Stimulated activated CD4-positive, alpha-beta T cell treated with anti-CD3 and anti-CD28 coated beads, Interleukin-2, amount 100 ng/mL, for 48 hours (primary cell): ENCODE measurements at regions not wholly inside any gene's neighbourhood (a gene's known extent, or its start where the extent isn't known, plus 50 kb on each side); places are given as distances from the start of the nearest gene placed in this dataset.
"Not testable (repeated sequence)": the region's sequence is repeated elsewhere in the genome, so short reads cannot be mapped to it uniquely, and the experiment has no call there.

Source experiments
- DNase-seq, 2 donors: peaks; one replicate each; pipeline ENCODE4 v3.0.0-alpha.2; 2020

- DNase-seq = no peak
These were observed 211.9 kb downstream of the FGF9 start for GRCh38 chr13:21882766-21883165.

DNA sequence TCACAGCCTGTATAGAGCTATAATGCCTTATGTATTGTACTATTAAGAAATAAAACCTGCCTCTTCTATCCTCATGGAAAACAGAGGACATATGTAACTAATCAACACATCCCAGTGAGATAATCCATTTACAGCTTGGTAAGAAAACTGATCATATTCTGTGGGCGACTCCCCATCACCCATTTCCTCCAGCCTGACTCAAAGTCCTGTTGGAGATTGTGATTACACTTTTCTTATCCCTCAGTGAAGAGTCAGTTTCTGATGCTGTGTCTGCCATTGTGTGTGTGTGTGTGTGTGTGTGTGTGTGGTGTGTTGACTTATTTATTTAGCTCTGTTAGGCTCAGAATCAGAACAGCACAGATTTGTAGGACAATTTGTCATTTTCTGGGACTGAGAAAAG is 212.8 kb downstream of the FGF9 start:
- no peak for DNase-seq

GRCh38 chr13:21884299-21884909 is 213.5 kb downstream of the FGF9 start:
- DNase-seq = no peak

- no peak for DNase-seq
These were observed 214.2 kb downstream of the FGF9 start for GRCh38 chr13:21884965-21885567.

GRCh38 chr13:21885714-21886224 is 214.9 kb downstream of the FGF9 start:
- no peak for DNase-seq

GRCh38 chr13:21889651-21890050 is 218.8 kb downstream of the FGF9 start:
- DNase-seq = no peak

- DNase-seq = not testable (repeated sequence)
These were observed 219.3 kb downstream of the FGF9 start for GRCh38 chr13:21890220-21890619.

DNA sequence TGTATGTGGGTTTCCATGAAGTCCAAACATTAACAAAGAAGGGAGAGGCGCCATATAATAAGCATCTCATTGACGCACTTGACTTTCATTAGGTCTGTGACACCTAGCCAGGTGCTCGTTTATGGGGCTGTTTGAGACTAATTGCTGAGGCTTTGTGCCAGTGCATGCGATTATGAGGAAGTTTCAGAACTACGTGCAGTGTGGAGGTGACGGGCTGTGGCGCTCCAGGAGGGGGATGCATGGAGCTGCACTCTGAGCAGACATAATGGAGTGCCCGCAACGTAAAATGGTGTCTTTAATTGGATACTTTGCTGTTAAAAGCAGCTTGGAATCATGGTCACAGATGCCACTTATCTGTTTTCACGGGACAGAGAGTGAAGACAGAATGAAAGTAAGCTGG is 223.2 kb downstream of the FGF9 start:
- no peak for DNase-seq

DNA sequence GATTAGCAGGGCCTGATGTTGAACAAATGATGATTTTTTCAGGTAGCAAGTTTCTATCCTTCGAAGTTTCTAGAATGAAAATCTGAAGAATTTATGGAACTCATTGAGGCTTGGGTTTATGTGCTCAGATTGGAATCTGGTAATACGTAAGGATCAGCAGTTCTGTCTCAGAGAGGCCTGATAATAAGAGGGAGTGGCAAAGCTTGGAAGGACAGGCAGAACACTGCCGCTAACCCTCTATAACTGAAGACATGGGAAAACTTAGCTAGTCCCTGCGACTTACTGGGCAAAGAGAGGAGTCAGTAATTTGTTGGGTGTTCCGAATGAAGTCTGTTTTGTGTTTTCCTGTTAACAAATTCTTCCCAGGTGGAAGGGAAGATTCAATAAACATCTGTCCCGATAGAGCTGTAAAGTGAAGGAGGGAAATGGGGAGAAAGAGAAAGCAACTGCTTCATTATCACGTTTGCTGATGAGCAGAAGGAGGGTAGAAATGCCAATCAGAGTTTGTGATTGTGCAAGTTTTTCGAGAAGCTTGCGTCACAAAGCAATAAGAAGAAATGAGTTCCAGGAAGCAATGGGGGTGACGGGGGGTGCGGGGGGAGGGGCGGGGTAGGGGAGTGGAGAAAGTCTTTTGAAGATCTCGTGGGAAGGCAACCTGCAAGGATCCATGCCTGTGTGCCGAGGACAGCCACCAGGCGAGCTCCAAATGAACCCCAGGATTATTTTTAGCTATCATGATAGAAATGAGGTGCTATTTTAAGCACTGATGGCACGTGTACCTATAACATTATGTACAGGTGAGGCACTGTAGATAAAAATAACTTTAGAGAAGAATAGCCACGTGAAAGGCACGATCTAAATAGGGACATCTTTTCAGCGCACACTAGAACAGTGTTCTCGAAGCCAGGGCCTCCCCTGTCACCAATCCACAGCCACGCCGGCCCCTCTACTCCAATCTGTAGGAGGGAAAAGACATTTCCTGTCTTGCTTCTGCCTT is 224.1 kb downstream of the FGF9 start:
- no peak for DNase-seq

DNA sequence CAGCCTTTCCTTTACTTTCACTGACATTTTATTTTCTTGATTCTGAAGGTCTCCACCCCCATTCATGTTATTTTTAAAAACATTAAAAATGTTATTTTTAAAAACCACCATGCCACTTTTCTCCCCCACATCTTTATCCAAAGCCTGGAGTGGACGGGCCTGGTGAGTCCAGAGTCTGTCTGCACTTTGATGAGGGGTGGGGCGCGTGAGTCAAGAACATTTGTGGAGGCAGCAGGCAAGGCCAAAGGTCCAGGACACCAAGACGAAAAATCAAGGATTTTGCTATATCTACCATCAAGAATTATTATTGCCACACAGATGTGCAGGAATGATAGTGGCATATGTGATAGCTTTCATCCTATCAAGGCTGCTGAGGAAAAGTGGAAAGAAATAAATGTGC is 224.9 kb downstream of the FGF9 start:
- no peak for DNase-seq

DNA sequence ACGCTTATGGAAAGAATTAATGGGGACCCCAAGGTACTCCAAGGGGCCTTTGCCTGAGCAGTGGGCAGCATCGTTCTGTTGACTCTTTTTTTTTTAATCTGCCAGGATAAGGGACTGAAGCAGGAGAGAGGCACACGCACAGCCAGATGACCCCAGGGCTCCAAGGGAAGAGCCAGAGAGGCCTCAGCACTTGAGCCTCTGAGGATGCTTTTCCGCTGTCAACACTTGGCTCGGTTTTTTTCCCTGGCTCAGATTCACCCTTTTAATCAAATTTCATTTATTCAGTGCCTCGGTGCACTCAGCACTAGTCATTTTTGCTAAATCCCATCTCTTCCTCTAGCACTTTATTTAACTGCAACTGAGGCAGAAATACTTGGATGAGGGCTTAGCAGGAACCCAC is 226.3 kb downstream of the FGF9 start:
- no peak for DNase-seq

- no peak for DNase-seq
These were observed 227.6 kb downstream of the FGF9 start for GRCh38 chr13:21898459-21898858.

DNA sequence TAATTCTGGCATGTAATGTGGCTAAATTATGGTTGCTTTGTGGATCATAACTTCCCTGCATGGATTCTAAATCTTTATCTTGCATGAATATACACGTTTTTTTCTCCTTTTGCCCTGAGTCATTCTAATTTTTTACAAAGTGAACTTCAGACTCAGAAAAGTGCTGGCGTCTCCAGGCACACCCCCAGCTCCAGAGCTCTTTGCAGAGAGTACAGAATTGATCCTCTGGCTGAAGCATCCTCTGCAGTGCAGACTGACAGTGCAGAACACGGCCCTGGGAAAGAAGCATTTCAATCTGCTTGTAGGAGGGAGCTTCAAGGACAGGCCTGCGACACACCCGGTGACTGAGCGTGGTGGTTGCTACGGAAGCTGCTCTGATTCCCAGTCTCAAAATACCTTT is 228.1 kb downstream of the FGF9 start:
- DNase-seq = no peak

DNA sequence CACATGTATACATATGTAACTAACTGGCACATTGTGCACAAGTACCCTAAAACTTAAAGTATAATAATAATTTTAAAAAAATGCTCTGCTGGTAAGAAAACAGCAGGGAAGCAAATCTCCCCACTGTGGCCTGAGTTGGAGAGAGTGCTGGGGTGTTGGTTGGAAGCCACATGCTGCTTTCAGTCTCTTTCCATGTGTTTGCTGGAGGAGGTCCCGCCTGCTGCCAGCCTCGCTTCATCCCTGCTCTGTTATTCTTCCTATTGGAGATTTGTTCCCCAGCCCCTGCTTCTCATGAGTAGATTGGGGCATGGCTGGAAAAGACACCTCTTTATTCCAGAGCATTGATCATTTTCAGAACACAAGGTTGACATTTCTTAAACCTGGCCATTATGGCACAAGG is 230.5 kb downstream of the FGF9 start:
- no peak for DNase-seq

DNA sequence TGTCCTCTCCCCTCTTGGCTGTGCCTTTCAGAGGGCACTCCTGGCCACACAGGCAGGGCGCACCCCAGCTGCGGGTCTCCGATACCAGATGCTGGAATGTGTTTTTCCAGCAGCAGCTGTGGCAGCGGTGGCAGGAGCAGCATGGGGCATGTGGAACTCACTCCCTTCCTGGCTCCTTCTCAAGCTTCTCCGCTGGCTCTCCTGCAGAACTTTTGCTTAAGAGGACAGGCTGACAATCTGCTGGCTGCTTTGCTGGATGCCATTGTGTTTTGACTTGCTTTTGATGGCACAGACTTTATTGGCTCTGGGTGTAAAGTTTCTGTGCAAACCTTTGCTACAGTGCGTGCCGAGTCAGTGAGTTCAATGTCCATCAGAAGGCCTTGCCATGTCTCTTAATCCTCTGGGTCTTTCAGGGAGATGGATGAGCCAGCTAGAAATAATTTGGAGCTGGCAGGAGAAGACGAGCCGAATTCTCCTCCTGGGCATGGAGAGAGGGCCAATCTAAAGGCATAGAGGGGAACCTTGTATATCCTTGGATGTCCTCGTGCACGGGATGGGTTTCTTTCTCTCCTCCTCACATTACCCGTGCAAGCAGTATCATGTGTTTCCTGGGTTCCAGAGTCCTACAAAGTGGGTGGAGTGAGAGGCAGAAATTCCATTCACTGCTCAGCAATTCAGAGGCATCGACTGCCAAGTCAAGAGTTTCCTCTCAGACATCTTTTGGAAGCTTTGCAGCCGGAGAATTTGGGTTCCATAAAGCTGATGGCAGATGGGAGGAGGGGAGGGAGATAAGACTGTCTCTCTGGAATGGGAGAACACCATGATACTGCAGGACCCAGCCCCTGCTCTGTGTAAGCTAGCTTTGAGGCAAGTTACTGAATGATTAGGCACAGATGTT is 231.2 kb downstream of the FGF9 start:
- DNase-seq = no peak

DNA sequence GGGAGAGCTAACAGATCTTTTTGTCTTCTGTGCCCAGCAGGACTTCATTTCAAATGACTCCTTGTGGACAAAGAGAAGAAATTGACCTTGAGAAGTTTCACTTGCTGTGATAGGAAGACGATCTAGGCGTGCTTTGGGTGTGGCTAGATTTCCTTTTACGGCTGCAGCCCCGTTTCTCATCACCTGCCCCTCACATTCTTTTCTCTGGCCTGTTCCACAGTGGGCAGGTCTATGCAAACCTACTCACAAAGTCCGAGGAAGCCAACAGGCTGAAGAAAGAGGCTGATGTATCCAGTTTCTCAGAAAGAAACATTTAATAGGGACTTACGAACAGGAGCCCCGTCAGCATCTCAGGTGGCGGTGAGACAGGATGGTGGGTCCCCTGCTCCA is 231.8 kb downstream of the FGF9 start:
- DNase-seq = no peak

- no peak for DNase-seq
These were observed 234.6 kb downstream of the FGF9 start for GRCh38 chr13:21905486-21905885.

- DNase-seq = no peak
These were observed 238.5 kb downstream of the FGF9 start for GRCh38 chr13:21909331-21909730.

GRCh38 chr13:21910546-21910945 is 239.7 kb downstream of the FGF9 start:
- DNase-seq = no peak

DNA sequence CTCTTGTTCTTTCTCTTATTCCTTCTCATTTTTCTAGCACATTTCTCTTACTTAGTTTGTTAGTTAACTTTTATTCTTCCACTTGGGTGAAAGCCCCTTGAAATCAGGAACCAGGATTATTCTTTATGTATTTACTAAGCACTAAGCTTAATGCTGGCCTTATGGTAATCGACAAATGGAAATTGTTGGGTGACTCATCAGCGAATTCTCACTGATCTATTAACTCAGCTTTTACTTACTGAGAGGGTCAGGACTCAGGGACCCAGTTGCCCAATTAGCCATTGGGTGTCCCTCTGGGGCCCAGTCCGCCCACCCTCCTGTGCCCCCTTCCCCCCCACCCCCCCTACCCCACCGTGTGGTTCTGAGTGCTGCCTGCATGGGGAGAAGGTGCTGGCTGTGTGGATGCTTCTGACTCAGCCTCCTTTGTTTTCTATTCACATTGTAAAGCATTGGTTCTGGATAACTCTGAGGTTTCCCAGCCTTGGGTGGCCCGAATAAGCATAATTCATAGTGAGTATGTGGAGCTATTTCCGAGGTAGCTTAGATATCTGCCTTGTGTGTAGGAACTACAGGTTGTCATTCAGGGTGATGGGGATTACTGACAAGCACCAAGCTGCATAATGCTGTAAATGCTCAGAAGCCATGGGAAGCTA is 240.9 kb downstream of the FGF9 start:
- DNase-seq = no peak

DNA sequence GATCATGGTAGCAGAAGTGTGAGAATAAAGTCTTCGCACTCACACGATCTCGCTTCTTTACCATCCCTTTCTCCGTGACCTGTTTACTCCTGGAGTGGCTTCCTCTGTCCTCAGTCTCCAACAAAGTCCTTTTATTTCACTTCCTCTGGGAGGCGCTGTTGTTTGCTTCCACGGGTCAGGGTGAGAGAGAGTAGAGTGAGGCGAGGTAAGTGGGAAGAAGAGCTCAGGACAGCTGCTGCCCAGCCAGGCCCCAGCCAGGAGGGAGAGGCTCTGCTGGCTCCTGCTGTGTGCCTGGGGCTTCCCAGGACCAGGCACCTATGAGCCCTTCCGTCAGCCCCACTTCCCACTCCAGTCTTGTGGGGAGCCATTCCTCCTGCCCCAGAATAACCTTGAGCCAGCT is 242.1 kb downstream of the FGF9 start:
- no peak for DNase-seq
